OCI-LY1 (cell line): ENCODE measurements at regions not wholly inside any gene's neighbourhood (a gene's known extent, or its start where the extent isn't known, plus 50 kb on each side); places are given as distances from the start of the nearest gene placed in this dataset.
A peak's percentile ranks its signal among the peaks of the same experiment; 100 is the strongest.

Experiments used
- CTCF ChIP-seq: fragments of 200-600 bp; sonication (generic), shearing (Covaris generic); IDR thresholded peaks from 2 replicates; pipeline ENCODE4 v1.5.1; 2017; ENCODE audit warnings: mild to moderate bottlenecking, antibody characterized with exemption, low read length, moderate library complexity, mixed read lengths
- EZH2 ChIP-seq: fragments of 200-600 bp; sonication (generic), shearing (Covaris generic); IDR thresholded peaks from 2 replicates; pipeline ENCODE4 v1.8.0; 2017; ENCODE audit warnings: borderline replicate concordance, mixed run types, mild to moderate bottlenecking, antibody characterized with exemption, low read length, moderate library complexity, mixed read lengths

DNA sequence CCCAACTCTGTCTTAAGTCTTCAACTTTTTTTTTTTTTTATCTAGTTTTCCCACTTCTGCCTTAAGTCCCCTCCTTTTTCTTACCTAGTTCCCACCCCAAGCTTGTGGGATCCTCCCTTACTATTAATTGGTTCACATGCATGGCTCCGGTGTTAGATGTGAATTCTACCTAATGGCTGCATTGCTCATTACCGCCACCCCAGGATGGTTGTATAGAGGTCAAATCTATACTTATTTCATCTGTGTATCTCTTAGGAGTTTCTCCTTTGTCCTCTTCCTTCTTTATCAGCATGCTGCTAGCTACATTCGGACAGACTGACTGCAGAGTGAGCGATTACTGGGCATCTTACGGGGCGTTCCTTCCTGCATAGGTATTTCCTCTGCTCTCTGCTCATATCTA is 605.7 kb upstream of the GRM7 start:
- peak; percentile 56 for TF ChIP-seq CTCF
- no peak for TF ChIP-seq EZH2
